NCI-H1105 (cell line): ENCODE measurements at regions not wholly inside any gene's neighbourhood (a gene's known extent, or its start where the extent isn't known, plus 50 kb on each side); places are given as distances from the start of the nearest gene placed in this dataset.
A peak's percentile ranks its signal among the peaks of the same experiment; 100 is the strongest.

Experiments
- DNase-seq: peaks from one replicate; lab custom pipeline; 2025; lab: John Stamatoyannopoulos, UW

DNA sequence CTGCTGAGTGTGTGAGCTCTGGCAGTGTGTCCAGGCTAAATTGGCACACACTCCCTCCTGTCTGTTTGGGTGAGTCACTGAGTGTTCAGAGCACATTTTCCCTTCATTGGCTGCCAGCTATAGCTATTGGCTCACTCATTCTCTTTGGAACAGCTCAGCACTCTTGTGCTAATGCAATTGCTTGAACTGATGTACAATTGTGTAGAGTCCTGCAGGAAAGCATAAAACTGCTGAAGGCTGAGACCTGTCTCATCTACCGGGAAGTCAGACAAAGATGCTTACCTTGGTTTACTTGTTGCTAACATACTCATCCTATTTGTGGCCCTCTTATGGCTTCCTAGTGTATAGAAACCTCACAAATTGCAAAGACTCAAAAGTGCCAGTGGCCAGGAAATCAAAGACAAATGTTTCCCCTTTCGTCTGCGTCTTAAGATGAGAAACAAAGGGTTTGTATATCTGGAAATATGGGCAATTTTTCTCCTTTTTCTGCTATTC lies 351.0 kb downstream of the BCKDHB start:
- DNase-seq, result no peak

DNA sequence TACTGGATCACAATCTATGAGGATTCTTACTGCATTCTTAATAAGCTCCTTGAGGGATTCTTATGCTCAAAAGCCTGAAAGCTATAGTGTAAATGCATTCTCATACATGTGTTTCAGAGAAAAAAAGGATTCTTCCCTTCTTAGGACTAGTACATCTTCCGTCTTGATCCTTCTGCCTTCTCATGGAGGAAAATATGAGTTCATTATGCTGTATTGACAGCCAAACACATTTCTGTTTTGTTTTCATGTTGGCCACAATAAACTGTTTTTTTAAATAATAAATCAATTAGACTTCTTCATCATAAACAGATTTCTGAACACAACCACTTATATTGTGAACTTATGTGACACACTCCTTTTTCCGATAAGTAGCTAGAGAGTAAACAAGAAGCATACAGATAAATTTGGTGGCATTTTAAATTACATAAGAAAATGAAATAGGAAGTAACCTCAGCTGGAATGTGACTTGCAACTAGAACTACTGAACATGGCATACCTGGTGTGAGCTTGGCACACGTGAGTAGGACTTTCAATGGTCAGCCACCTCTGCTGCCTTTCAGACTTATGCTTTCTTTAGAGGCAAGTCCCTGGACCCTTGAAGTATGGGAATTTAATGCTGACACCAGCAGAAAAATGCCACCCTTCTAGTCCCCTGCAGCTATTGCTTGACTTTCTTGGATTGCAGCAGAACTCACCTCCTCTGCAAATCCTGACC lies 350.4 kb downstream of the BCKDHB start:
- DNase-seq, result no peak

DNA sequence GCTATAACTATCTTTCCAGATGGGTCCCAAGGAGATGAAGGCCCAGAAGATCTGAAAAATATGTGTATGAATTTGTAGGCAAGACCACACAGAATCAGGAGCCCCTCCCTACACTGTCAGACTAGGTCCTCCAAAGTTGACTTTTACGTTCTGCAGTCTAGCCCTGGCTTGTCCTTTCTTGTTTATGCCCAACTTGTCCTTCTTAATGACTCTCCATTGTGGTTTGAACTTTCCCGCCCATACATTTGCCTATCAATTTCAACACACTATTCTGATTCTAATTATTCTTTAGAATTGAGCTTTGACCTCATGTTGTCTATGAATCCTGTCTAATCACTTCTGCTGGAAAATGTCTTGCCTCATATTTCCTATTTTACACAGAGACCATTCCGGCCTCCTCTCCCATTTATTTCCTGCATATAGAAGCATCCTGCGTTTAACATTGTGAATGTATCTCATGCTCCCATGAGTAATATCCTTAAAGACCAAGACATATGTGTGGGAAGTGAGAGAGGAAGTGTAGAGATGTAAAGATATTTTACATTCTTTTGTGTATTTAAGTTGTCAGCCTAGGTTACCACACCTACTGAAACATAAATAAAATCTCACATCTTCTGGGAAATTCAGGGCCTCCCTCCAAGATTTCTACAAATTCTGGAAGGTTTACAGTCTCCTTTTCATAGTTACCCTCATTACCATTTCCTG lies 348.3 kb downstream of the BCKDHB start:
- DNase-seq, result no peak

DNA sequence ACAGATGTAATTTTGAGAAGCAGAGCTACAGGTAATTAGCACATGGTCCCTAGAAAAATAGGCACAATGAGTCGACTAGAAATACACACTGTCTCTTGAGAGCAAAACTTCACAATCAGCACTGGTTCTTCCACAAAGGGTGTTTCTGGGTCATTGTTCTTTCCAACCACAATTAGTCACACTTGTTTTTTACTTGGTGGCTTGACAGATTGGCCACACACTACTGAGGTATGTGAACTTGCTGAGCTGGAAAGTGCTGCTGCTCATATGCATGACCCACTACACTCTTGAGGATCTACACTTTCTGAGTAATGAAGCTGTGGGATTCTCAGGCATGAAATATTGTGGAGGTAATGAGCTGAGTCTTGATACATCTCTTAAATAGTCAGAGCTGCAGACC lies 347.7 kb downstream of the BCKDHB start:
- DNase-seq, result no peak

DNA sequence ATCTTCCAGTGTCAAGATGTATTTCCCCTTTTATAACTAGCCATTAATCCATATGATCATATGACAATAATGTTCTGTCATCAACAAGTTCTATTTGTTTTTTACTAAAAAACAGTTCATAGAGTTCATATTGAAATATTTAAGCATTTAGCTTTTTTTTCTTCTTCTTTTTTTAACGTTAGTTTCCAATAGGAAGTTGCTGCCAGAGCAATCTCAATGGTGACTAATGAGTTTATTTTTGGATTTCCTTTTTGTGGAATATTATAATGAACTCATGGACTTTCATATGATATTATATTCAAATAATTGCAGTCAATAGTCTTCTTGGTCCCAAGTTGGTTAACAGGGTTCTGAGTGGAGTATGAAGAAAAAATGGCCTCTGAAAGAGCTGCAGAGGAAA lies 343.3 kb downstream of the BCKDHB start:
- no peak for DNase-seq

DNA sequence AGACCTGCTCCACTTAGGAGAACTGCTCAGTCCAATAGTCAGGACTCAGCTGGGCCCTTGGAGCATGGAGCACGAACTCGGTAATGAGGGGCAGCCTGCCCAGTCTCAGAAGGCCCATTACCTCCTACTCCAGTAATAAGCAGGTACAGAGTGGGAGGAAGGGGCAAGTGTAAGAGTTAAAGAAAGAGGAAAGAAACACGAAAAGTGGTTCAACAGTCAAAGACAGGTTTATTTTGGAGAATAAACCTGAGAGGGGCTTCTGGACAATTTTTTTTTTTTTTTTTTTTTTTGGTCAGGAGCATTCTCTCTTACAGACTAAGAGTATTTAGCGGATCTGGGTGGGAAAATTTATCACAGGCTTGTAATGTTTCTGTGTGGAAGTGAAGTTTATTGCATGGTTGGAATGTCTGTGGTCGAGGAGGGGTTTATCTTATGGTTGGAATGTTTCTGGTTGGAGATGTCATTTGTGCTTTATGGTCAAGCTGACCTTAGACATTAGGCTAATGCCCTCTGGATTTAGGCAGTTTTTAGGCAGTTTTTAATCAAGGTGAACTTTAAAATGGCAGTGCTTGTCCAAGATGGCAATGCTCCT lies 340.1 kb downstream of the BCKDHB start:
- no peak for DNase-seq

DNA sequence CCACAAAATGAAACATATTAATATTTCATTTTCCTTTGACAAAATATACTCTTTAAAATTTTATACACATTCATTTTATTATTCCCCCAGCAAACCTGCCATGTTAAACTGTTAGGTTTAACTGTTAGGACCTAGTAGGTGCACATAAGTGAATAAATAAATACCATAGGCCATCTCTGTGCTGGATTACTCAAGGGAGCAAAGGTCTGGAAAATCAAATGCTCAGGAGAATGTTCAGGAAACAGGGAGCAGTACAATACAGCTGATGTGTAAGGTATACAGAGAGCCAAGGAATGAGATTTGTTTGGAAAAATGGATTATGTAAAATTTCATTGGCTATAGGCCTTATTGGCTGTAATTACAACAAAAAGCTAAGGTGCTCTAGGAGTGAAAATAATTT lies 339.3 kb downstream of the BCKDHB start:
- DNase-seq, result no peak

DNA sequence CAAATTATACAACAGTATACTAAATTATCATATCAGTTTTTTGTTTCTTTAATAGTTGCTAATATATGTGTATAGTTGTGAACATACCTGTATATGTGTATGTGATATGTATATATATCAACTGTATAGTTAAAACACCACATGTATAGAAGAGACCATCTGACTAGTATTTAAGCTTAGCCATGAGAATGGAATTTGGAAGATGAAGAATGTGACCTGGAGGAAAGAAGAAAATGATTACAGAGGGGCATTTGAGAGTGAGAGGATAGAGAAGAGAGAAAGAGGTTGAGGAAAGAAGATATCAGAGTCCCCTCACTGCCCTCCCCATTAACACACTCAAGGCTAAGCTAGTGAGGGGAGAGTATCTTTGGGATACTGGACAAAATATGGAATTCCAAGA lies 335.9 kb downstream of the BCKDHB start:
- no peak for DNase-seq

DNA sequence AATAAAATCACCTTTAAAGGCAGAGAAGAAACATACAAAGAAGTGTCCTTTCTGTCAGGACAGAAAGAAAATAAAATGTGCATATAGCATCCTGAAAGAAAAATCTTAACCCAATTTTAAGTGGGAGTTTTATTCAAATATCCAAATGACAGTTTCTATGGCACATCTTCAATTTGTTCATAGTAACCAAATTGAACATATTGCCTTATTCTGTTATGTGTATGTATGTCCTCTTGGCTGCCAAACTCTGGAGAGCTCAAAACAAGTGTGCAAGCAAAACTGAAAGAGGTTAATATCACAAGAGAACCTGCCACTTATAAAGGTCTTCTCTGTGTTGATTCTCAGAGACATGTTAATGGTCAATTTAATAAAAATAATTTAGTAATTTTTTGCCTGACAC lies 334.7 kb downstream of the BCKDHB start:
- peak; percentile 10 for DNase-seq

DNA sequence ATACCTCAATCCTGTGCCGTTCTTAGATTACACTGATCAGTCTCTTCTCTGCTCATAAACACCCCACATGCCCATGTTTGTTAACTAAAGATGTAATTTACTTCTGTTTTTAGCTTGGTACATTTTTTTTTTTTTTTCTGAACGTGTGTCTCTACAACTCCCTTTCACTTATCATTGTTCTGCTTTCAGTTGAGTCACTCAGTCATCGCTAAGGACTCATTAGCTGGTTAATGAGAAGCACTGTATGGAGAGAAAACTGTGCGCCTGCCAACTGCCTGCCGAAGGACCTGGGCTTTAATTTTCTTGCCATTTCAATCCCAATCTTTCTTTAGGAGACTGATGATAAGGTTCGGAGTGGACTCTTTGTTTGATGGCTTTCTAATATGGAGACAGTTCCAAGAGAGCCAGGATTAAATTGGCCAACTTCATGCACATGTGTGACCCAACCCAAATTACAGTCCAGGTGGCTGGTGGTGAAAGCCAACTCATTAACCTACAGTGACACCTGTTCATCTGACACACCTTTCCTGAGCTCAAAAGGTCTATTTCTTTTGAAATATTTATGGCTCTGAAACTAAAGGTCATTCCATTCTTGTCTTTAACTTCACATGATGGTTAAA lies 334.1 kb downstream of the BCKDHB start:
- peak; percentile 80 for DNase-seq

DNA sequence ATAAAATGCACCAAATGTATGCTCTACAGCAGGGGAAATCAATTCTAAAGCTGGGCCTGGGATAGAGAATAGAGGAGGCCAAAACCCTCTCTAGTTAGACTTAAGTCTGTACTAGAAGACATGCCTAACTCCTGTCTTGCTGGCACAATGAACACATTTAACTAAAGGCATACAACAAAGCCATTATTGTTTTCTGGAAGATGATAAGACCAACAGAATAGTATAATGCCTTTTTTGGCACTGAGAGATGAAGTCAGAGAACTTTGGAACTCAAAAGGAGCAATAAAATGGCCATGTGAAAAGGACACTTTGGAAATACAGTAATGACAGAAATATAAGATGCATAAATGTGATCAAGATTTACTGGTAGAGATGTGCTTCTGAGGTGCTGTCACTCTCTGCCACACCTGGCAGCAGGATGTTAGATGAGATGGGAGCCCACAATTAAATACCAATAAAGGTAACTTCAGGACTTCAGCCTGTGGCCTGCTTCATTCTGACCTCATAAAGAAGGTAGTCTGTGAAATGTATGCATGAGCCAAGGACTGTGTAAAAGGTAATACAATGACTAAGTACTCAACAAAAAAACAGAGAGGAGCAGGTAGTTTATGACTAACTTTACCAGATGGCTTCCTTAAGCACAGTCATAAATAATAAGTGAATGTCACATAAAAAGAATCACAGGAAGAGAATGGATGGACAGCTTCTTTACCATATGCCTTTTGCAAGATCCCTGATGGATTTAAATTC lies 333.4 kb downstream of the BCKDHB start:
- no peak for DNase-seq

DNA sequence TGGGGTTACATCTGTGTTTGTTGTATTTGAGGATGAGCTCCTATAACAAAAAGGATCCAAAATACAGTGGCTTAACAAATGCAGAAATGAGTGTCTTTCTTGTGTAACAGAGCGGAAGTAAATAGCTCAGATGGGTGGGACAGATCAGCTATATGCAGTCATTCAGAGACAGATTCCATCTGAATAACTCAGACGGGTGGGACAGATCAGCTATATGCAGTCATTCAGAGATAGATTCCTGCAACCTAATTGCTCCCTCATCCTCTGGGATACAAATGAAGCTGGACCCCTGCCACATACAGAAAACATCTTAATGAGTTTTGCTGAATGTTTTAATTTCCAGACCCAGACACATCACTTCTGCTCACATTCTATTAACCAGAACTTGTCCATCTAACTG lies 332.3 kb downstream of the BCKDHB start:
- DNase-seq, result no peak

DNA sequence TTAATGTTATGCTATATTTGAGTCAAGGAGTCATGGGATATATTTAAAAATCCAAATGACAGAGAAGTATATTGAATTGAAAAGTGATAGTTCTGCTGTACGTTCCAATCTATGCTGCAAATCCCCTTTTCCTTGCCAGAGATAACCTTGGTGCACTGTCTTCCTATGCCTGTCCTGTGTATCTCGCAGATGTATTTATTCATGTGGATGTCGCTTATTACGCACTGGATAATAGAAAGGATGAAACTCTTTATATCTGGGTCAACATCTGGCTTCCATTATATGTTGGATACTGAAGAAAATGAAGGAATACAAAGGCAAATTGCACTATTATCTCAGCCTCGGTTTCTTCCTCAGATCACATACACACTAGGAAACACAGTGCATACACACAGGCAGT lies 331.3 kb downstream of the BCKDHB start:
- DNase-seq, result no peak

DNA sequence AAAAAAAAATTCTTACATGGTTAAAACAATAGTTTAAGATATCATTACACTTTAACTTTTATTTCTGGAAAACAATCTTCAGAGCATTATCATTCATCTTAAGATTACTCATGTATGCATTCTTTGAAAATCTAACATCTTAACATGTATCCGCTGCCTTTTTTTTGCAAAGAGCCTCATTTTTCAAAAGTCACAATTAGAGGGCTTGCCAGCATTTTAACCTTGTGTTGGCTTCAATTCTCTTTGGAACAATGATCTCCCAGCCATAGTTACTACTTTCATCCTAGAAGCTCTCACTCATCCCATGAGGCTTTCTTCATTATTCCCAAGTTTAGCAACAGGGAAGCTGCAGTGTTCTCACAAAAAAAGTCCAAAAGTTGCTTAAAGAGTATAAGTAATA lies 330.8 kb downstream of the BCKDHB start:
- no peak for DNase-seq

DNA sequence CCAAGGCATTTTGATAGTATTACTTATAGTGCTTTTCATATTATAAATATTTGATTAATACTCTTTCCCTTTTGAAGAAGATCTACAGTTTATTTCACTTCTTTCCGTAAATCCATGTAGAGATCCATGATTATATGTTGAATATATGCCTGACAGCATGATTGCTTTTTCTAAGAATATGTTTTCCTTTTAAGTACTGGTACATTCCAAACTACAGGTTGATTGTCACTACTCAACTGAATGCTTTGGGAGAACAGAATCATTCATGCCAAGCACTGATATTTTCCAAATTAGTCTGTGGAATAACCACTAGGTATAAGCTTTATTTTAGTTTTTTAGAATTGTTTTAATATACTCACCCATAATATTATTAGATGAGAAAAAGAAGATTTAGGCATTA lies 330.2 kb downstream of the BCKDHB start:
- DNase-seq, result no peak

DNA sequence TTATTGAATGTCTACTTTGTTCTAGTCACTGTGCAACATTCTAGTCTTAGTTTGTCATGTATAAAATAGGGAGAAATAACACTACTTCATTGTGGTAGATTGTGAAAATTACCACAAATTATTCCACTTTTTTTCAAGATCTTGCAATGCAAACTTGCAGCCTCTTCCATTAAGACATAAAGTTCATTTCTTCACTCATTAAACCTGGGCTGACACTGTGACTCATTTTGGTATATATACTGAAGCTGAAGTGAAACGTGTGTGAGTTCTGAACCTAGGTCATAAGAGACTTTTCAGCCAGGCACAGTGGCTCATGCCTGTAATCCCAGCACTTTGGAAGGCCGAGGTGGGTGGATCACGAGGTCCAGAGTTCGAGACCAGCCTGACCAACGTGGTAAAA lies 329.0 kb downstream of the BCKDHB start:
- no peak for DNase-seq

DNA sequence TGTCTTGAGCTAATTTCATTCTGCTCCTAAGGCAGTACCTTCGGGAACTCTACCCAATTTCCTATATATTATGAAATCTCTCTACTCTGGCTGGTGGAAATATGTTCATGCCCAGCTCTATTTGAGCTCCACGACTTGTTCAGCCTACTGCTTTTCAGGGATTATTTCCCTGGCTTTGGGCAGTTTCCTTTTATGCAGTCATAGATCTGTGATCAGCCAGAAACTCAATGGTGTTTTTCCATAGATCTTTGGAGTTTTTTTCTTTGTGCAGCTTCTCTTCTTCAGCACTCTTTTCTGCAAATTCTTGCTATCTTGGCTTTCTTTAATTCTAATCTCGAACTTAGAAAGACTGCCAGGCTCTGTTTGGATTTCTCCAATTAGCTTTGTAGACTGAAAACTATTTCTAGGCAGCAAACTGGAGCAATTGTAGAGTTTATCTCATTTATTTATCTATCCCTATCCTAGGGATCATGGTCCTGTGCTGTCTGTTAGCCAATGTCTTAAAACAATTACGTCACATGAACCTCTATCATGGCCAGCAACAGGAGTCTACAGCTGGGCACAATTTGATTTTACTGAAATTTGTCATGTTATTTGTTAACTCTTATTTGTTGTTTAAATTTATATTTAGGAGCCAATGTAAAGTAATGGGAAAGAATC lies 328.4 kb downstream of the BCKDHB start:
- no peak for DNase-seq

DNA sequence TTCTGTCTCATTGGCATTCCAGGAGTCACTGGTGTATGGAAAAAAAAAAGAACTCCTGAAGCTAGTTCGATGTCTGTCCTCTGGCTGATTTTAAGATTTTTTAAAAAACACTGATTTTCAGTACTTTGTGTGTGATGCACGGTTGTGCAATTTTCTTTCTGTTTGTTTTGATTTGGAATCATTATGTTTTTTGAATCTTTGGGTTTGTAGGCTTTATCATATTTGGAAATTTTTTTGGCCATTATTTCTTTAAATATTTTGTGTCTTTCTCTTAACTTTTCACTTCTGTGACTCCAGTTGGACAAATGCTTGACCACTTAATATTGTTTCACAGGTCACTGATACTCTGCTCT lies 327.2 kb downstream of the BCKDHB start:
- DNase-seq, result no peak

DNA sequence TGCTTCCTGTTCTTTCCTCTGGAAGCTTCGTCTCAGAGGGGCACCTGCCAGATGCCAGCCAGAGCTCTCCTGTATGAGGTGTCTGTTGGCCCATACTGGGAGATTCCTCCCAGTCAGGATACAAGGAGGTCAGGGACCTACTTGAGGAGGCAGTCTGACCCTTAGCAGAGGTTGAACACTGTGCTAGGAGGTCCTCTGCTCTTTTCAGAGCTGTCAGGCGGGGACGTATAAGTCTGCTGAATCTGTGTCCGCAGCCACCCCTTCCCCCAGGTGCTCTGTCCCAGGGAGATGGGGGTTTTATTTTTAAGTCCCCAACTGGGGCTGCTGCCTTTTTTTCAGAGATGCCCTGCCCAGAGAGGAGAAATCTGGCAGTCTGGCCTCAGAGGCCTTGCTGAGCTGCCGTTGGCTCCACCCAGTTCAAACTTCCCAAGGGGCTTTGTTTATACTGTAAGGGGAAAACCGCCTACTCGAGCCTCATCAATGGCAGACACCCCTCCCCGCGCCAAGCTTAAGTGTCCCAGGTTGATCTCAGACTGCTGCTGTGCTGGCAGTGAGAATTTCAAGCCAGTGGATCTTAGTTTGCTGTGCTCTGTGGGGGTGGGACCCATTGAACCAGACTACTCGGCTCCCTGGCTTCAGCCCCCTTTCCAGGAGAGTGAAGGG lies 326.7 kb downstream of the BCKDHB start:
- no peak for DNase-seq

DNA sequence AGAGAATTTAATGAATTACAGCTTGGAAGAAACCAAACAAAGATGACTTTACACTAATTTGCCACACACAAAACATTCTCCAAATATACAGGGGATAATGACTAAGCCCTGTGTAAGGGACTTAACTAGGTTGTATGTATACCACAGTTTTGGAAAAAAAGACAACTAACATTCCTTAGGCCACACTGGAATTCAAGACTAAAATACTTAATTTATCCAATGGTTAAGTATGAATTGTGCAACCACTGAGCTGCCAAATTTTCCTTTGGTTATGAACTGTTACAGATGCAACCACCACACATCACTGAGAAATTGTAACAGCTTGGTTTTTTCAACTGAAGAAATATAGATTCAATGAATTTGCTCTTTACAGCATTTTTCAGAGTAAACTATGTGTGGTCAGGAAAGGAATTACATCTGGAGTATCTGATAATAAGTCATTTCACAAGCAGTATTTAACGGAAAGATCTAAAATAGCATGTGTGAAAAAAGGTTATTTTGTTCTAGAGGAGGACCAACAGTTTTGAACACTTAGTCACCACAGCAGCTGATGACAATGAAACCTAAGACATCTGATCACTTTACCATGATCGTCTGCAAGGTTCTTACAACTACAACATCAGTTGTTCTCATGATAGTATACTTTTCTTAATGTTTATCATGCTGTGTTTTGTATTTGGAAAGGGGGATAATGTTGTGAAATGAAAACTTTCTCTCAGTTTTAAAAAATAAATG lies 318.8 kb downstream of the BCKDHB start:
- no peak for DNase-seq
